Stimulated activated effector memory CD8-positive, alpha-beta T cell treated with anti-CD3 and anti-CD28 coated beads, Interleukin-12 subunit alpha, Interleukin-12 subunit beta, amount 100 ng/mL, for 72 hours (primary cell): ENCODE measurements at regions not wholly inside any gene's neighbourhood (a gene's known extent, or its start where the extent isn't known, plus 50 kb on each side); places are given as distances from the start of the nearest gene placed in this dataset.

ENCODE experiments used
- ATAC-seq: fragments of 150-1000 bp; cut with Tn5 transposase; 2 replicates; pipeline ENCODE4 v1.10.0; 2021
- DNase-seq, 2 donors: peaks; one replicate each; pipeline ENCODE4 v3.0.0; 2021 to 2022; ENCODE audit warnings: low spot score in 2 of 2
- H3K27ac Mint-ChIP-seq: one replicate; pipeline ENCODE4 v1.8.0; 2022; ENCODE audit warnings: mild to moderate bottlenecking, mixed read lengths
- H3K36me3 Mint-ChIP-seq: one replicate; pipeline ENCODE4 v1.8.0; 2022; ENCODE audit warnings: mild to moderate bottlenecking, mixed read lengths
- H3K4me1 Mint-ChIP-seq: one replicate; pipeline ENCODE4 v1.8.0; 2022; ENCODE audit warnings: mixed read lengths
- H3K4me3 Mint-ChIP-seq: one replicate; pipeline ENCODE4 v1.8.0; 2022; ENCODE audit warnings: mild to moderate bottlenecking, mixed read lengths
- H3K9me3 Mint-ChIP-seq: one replicate; pipeline ENCODE4 v1.8.0; 2022; ENCODE audit warnings: mixed read lengths

DNA sequence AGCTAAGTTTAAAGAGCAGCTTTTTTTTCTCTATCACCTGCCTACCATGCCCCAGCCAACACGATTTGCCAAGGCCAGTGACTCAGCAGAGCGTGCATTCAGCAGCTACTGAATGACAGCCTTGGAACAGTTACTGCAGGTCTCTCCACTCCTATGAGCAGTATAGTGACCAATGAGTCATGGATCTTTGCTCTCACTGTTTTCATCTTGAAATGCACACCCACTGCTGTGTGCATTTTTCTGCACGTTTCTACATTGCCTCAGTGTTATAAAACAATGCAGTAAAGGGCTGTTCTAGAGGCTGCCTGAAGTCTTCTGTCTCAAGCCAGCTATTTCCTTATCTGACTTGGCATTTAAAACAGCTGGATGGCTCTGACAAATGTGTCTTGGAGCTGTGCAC is 66.0 kb upstream of the C4orf54 start:
- DNase-seq, result no peak
- peak; percentile 87 for ATAC-seq
- Mint-ChIP-seq H3K4me3 (no peak overlapping the region), H3K4me1 (no peaks in the 10 kb centered on the region), H3K27ac (no peak overlapping the region), H3K36me3 (no peaks in the 10 kb centered on the region), H3K9me3 (no peaks in the 10 kb centered on the region)

DNA sequence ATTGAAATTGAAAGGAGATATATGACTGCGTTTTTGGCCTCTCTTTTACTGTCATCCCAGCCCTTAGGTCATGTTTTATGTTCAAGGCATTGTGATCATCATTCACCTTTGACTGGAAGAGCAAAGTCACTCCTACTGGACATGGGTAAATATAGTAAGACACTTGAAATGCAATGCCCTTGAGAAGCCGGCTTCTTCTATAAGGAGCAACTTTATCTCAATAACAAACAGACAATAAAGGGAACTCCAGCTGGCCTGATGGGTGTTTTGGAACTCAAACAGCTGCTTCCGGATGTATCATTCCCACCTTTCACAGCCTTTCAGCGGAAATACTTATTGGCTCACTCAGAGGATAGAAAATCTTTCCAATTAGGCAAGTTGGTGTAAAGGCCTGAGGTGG is 65.1 kb upstream of the C4orf54 start:
- ATAC-seq (no peak), DNase-seq (no peak)
- H3K4me3 Mint-ChIP-seq, result no peak overlapping the region

DNA sequence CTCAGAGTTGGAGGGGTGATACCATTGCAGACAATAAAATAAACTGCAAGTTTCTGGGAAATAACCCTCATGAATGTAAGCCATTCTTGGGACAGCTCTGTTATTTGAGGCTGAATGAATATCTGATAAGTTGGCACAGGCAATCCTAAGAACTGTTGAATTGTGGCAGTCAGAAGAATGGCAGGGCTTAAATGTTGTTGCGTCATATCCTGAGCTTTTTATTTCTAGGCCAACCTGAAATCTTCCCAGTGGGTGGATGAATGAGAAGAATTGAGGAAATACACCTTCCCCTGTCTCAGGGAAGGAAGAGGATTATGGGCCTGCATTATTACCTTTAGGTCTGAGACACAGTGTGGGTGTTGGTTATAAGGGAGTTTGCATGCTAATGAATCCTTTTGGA is 64.4 kb upstream of the C4orf54 start:
- Mint-ChIP-seq H3K36me3 (no peaks in the 10 kb centered on the region), H3K27ac (no peak overlapping the region), H3K4me3 (no peak overlapping the region), H3K9me3 (no peaks in the 10 kb centered on the region), H3K4me1 (no peaks in the 10 kb centered on the region)
- no peak for ATAC-seq
- DNase-seq, result no peak

More for the DNA sequence above, 65.1 kb upstream of the C4orf54 start:
- Mint-ChIP-seq H3K4me1 (no peaks in the 10 kb centered on the region), H3K27ac (no peak overlapping the region), H3K9me3 (no peaks in the 10 kb centered on the region), H3K36me3 (no peaks in the 10 kb centered on the region)

DNA sequence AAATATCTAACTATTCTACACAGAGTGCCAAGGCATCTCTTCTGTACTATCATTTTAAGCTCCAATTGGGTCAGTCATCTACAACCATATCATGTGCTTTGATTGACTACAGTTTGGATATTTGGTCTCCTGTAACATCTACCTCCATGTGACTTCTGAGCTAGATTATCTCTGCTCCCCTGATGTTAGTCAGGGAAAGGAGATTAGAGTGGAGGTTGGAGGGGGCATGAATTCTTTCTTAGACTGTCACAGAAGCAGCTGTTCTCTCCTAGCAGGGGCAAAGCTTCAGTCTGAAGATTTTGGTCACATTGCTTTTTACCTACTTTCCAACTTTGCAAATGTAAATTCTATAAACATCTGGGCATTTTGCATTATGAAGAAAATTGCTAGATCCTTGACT is 62.6 kb upstream of the C4orf54 start:
- Mint-ChIP-seq H3K36me3 (no peaks in the 10 kb centered on the region), H3K4me1 (no peaks in the 10 kb centered on the region), H3K27ac (no peak overlapping the region), H3K9me3 (no peaks in the 10 kb centered on the region), H3K4me3 (no peak overlapping the region)
- no peak for ATAC-seq
- no peak for DNase-seq

DNA sequence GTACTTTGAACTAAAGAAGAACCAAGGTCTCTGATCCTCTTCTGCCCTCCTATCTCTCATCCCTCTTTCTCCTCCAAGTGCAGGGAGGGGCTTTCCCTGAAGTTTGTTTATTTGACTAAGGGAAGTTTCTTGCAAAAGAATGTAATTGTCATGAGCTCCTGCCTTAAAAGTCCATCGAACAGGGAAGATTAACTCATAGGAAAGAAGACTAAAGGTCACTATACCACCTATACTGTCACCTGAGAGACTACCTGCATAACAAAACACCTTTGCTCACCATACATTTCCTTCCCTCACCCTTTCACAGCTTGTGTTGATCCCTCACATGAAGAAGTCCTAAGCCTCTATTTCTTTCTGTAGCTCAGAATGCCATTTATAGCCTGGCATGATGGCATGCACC is 59.4 kb upstream of the C4orf54 start:
- Mint-ChIP-seq H3K36me3 (no peaks in the 10 kb centered on the region), H3K27ac (no peak overlapping the region), H3K4me3 (no peak overlapping the region), H3K4me1 (no peaks in the 10 kb centered on the region), H3K9me3 (no peaks in the 10 kb centered on the region)
- DNase-seq (no peak), ATAC-seq (no peak)

DNA sequence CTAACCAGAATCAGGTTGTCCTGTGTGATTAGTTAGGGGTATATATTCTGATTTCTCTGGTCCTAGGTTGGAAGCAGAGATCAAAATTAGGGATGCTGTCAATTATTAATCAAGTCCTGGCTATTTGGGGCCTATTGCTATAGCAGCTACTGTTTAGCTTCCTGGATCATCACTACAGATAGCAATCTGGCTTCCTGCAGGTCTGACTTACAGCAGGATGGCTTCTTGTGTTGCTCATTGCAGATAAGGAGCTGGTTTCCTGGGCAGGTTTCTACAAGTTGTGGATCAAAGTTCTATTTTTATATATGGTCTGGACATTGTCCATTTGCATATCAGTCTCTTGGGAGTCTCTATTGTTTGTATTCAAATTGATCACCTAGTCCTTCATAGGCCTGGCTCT is 57.7 kb upstream of the C4orf54 start:
- ATAC-seq (no peak), DNase-seq (no peak)
- H3K9me3 Mint-ChIP-seq, result no peaks in the 10 kb centered on the region
- no peaks in the 10 kb centered on the region for H3K4me1 Mint-ChIP-seq
- H3K4me3 Mint-ChIP-seq, result no peak overlapping the region
- H3K27ac Mint-ChIP-seq, result no peak overlapping the region
- H3K36me3 Mint-ChIP-seq, result no peaks in the 10 kb centered on the region

DNA sequence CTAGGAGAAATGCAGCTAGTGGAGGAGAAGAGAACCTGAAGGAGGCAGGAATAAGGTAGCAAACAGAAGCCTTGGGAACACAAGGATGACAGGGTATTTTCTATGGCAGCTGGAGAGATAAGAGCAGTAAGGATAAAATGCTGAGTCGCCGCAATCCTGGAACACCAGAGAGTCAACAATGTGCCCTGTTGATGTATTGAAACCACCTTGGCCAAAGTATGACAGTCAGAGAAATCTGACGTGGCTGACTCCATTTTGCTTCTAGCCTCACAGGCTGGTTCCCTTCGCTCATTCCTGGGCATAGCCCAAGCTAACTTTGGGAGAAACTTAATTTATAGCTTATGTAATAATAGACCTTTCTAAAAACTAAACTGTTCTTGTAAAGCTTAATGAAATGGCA is 56.6 kb upstream of the C4orf54 start:
- H3K36me3 Mint-ChIP-seq, result no peaks in the 10 kb centered on the region
- H3K27ac Mint-ChIP-seq, result no peak overlapping the region
- H3K4me1 Mint-ChIP-seq, result no peaks in the 10 kb centered on the region
- no peak for ATAC-seq
- H3K4me3 Mint-ChIP-seq, result no peak overlapping the region
- no peak for DNase-seq
- H3K9me3 Mint-ChIP-seq, result no peaks in the 10 kb centered on the region

DNA sequence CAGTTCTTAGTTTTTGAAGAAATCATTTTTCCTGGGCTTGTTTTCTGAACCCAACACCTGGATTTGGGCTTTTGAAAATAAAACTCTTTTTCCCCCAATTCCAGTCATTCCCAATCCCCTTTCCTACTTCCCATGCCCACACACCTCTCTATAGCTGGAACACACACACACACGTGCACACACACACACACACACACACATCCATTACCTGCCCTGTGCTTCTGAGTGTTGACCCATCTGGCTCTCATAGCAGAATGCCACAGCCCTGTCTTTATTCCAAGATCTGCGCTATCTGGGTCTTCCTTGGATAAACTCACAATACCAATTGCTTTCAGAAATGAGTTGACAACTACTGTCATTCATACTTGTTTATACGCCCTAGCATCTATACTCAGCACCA is 54.9 kb upstream of the C4orf54 start:
- no peak for ATAC-seq
- Mint-ChIP-seq H3K4me1 (no peaks in the 10 kb centered on the region), H3K4me3 (no peak overlapping the region), H3K9me3 (no peaks in the 10 kb centered on the region), H3K36me3 (no peaks in the 10 kb centered on the region), H3K27ac (no peak overlapping the region)
- DNase-seq, result no peak

DNA sequence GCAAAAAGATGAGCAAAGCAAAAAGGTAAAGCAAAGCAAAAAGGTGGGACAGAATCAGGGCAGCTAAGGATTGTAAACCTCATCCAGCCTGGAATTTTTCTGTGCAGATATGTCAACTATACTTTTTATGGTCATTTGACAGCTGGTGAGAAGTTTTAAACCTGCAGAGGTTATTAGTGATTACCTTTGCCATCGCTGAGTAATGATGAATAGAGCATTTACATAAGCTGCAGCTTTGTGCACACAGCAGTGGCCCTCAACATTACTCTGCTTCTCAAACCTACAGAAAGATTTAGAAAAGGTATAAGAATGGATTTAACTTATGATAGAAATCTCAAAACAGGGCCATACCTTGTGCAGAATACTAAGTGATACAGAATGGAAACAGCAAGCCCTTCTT is 54.5 kb upstream of the C4orf54 start:
- Mint-ChIP-seq H3K36me3 (no peaks in the 10 kb centered on the region), H3K4me3 (no peak overlapping the region), H3K4me1 (no peaks in the 10 kb centered on the region), H3K9me3 (no peaks in the 10 kb centered on the region), H3K27ac (no peak overlapping the region)
- DNase-seq (no peak), ATAC-seq (no peak)

DNA sequence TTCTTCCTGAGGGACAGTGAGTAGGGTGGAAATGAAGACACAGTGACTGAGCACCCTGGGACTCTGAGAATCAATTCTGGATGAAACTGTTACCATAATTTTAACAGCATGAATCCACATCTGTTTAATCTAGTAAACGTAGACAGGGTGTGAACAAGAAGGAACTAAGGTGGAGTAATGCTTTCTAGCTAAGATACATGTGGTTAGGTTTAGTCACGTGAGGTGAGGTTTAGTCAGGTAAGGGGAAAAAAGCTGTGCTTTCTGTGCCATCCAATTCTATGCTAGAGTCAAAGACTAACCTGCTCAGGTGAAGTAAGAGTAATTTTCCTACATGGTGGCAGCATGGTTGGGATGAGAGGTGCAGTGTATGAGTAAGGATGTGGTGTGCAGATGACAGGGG is 54.0 kb upstream of the C4orf54 start:
- no peaks in the 10 kb centered on the region for H3K36me3 Mint-ChIP-seq
- no peaks in the 10 kb centered on the region for H3K4me1 Mint-ChIP-seq
- ATAC-seq, result peak; percentile 14

DNA sequence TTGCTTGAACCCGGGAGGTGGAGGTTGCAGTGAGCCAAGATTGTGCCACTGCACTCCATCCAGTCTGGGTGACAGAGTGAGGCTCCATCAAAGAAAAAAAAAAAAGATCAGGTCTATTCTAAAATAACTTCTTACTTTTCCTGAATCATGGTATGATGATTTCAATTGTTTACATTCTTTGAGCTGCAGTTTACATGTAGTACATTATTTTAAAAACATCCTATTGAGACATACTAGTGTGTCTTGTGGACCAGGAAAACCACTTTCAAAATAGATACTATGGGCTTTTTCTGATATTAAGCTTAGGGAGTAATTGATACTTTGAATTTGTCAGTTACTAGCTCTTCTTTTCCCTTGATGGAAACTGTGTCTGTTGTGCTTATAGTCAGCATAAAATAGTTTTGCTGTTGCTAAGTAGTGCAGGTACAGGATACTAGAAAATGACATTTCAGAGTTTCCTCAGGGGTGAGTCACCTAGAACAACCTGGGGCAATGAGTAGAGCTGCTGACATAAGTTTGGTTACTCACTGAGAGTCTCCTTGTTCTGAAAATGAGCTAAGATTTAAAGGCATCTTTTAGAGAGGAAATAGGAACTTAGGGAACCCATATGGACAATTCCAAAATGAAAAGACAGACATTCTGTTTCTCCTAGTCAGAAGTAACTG is 53.2 kb upstream of the C4orf54 start:
- H3K9me3 Mint-ChIP-seq, result no peaks in the 10 kb centered on the region
- H3K36me3 Mint-ChIP-seq, result no peaks in the 10 kb centered on the region
- no peak overlapping the region for H3K27ac Mint-ChIP-seq
- no peaks in the 10 kb centered on the region for H3K4me1 Mint-ChIP-seq
- H3K4me3 Mint-ChIP-seq, result no peak overlapping the region
- ATAC-seq, result peak; percentile 87
- no peak for DNase-seq

More for the DNA sequence above, 54.0 kb upstream of the C4orf54 start:
- DNase-seq, result no peak
- Mint-ChIP-seq H3K27ac (no peak overlapping the region), H3K9me3 (no peaks in the 10 kb centered on the region), H3K4me3 (no peak overlapping the region)

DNA sequence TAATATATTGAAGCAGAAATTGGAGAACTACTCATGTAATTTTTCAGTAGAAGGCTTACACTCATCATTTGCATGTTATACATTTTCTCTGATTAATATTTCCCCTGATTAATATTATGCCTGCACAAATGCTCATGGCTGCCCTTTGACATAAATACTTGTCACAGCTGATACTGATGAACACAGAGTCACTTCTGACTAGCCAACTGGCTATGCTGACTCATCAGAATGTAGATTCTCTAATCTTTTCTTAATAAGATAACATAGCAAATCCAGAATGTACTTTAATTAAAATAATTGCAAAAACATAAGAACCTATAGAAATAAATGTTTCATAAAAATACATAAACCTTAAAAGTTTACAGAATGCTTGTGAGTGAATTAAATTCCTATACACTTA is 52.4 kb upstream of the C4orf54 start:
- DNase-seq (no peak), ATAC-seq (no peak)
- Mint-ChIP-seq H3K27ac (no peak overlapping the region), H3K4me1 (no peaks in the 10 kb centered on the region), H3K36me3 (no peaks in the 10 kb centered on the region), H3K4me3 (no peak overlapping the region), H3K9me3 (no peaks in the 10 kb centered on the region)

DNA sequence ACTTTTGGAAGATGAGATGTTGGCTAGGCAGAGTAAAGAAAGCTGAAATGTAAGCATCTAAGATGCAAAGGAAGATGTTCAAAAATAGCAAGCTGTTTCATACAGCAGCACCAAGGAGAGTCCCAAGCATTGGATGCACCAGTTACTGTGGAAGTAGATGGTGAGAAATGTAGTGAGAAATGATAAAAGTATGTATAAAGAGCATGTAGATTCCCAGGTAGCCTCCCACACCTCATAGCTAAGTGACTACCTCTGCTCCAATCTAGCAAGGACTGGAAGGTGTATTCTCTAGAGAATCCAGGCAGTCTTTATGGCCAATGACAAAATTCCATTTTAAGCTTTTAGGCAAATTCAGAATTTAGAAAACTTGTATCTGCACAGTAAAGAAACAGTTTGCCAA is 50.9 kb upstream of the C4orf54 start:
- no peak overlapping the region for H3K27ac Mint-ChIP-seq
- no peak overlapping the region for H3K4me3 Mint-ChIP-seq
- H3K4me1 Mint-ChIP-seq, result no peaks in the 10 kb centered on the region
- ATAC-seq, result no peak
- no peak for DNase-seq
- no peaks in the 10 kb centered on the region for H3K36me3 Mint-ChIP-seq
- H3K9me3 Mint-ChIP-seq, result no peaks in the 10 kb centered on the region
